AG04449 (cell line): ENCODE measurements at regions not wholly inside any gene's neighbourhood (a gene's known extent, or its start where the extent isn't known, plus 50 kb on each side); places are given as distances from the start of the nearest gene placed in this dataset.
"Not testable (repeated sequence)": the region's sequence is repeated elsewhere in the genome, so short reads cannot be mapped to it uniquely, and the experiment has no call there.

ENCODE experiments used
- CTCF ChIA-PET: fragments of 350-600 bp; formaldehyde crosslinking; extraction: SDS; loops from one replicate; lab custom pipeline; 2021; ENCODE audit warnings: antibody characterized with exemption; lab: Yijun Ruan, JAX
- POLR2A ChIA-PET: fragments of 400-600, 350-600 bp; formaldehyde crosslinking; extraction: SDS; loops from one replicate; lab custom pipeline; 2020; ENCODE audit warnings: antibody characterized with exemption, inconsistent platforms; lab: Yijun Ruan, JAX
- DNase-seq: peaks from one replicate; pipeline ENCODE4 v3.0.0-alpha.2; 2010; ENCODE audit warnings: low read depth, low spot score
- H3K4me3 ChIP-seq: 2 replicates; pipeline ENCODE4 v1.5.1; 2011; ENCODE audit warnings: low read depth, mild to moderate bottlenecking, control low read depth, low read length
- CTCF ChIP-seq: IDR thresholded peaks from one replicate; pipeline ENCODE4 v1.5.1; 2011; ENCODE audit warnings: mild to moderate bottlenecking, moderate library complexity, low read length, control low read depth, inconsistent platforms; ENCODE audit not compliant: insufficient read depth; ENCODE audit errors: missing control alignments

- POLR2A ChIA-PET: no interaction called here
- no peak overlapping the region for H3K4me3 ChIP-seq
- CTCF ChIA-PET: interaction anchor here (4.7 kb wide), 2 partner anchors 14 to 1539 kb away, joined by 46 to 72 read pairs; no protein-coding TSS in a partner anchor
- no peak for DNase-seq
- no peak for TF ChIP-seq CTCF
These were observed 312.4 kb downstream of the ZNF536 start for GRCh38 chr19:30684613-30685012.

- H3K4me3 ChIP-seq: no peak overlapping the region
- CTCF ChIA-PET: interaction anchor here (0.6 to 4.7 kb wide), 29 partner anchors 9 to 1901 kb away, joined by 3 to 72 read pairs (median 3); no protein-coding TSS in a partner anchor
- POLR2A ChIA-PET: no interaction called here
- peak; percentile 23 for DNase-seq
- peak; percentile 82 for TF ChIP-seq CTCF
These were observed 310.9 kb downstream of the ZNF536 start for GRCh38 chr19:30682999-30683536.

GRCh38 chr19:30682146-30682998, 310.2 kb downstream of the ZNF536 start:
- TF ChIP-seq CTCF: no peak
- POLR2A ChIA-PET: no interaction called here
- no peak for DNase-seq
- CTCF ChIA-PET: interaction anchor here (0.6 to 4.7 kb wide), 26 partner anchors 9 to 1902 kb away, joined by 3 to 72 read pairs (median 4); no protein-coding TSS in a partner anchor
- H3K4me3 ChIP-seq: no peak overlapping the region

GRCh38 chr19:30681162-30682100, 309.2 kb downstream of the ZNF536 start:
- no peak overlapping the region for H3K4me3 ChIP-seq
- POLR2A ChIA-PET: no interaction called here
- no peak for TF ChIP-seq CTCF
- DNase-seq: no peak
- CTCF ChIA-PET: interaction anchor here (0.7 to 4.7 kb wide), 8 partner anchors 11 to 1889 kb away, joined by 3 to 72 read pairs (median 16); no protein-coding TSS in a partner anchor

GRCh38 chr19:30680399-30680798, 308.2 kb downstream of the ZNF536 start:
- H3K4me3 ChIP-seq, POLR2A ChIA-PET, DNase-seq, CTCF ChIA-PET: not testable (repeated sequence)

- ChIA-PET CTCF (interaction anchor here (1.7 to 2.8 kb wide), 2 partner anchors 9 to 10 kb away, joined by 3 to 15 read pairs; no protein-coding TSS in a partner anchor), POLR2A (no interaction called here)
- no peak for TF ChIP-seq CTCF
- DNase-seq: no peak
- no peak overlapping the region for H3K4me3 ChIP-seq
These were observed 307.6 kb downstream of the ZNF536 start for GRCh38 chr19:30679789-30680188.
